AG10803 (cell line): ENCODE measurements at regions not wholly inside any gene's neighbourhood (a gene's known extent, or its start where the extent isn't known, plus 50 kb on each side); places are given as distances from the start of the nearest gene placed in this dataset.

Source experiments
- DNase-seq: peaks from one replicate; pipeline ENCODE4 v3.0.0; 2010; ENCODE audit warnings: low read depth
- H3K4me3 ChIP-seq: 2 replicates; pipeline ENCODE4 v1.5.1; 2011; ENCODE audit warnings: mild to moderate bottlenecking, low read length, control low read depth
- CTCF ChIP-seq: conservative IDR thresholded peaks from 2 replicates; pipeline ENCODE4 v1.5.1; 2011; ENCODE audit warnings: mild to moderate bottlenecking, low read length, control low read depth, inconsistent platforms

GRCh38 chr4:129346036-129346435, 250.1 kb downstream of the C4orf33 start:
- TF ChIP-seq CTCF, result no peak
- DNase-seq, result no peak
- H3K4me3 ChIP-seq, result no peak overlapping the region

- no peak overlapping the region for H3K4me3 ChIP-seq
- no peak for DNase-seq
- no peak for TF ChIP-seq CTCF
These were observed 250.8 kb downstream of the C4orf33 start for GRCh38 chr4:129346734-129347133.

DNA sequence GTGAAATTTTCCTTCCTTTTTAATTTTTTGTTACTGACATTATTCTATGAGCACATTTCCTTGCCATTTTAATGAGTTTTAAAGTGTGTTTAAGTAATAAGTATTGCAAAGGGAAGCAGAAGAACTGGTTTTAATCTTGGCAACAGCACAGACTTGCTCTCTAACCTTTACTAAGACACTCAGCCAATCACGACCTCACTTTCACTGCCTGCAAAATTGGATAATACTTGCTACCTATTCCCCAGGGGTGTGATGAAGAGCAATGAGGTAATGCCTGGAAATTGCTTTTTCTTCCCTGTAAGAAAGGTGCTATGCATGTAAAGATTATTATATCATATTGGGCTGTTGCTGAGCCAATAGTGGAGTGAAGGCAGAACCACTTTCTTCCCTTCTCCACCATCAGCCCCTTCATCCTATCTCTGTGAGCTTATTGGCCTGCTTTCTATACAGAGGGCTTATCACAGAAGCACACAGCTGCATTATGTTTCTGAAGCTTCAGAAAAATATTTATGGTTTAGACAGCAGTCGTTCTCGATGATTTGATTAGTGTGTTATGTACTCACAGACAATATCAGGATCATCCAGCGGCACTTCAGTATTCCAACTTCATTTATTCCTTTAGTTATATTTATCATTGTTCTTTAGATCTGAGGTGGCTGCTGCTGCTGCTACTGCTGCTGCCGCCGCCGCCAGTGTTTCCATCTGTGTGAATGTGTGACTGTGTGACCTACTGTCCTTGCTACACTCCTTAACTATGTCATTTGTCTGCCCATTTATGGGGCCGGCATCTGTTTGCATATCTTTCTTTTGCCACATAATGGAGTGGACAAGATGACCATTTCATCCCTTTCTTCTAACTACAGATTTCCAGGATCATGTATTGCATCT, 255.1 kb downstream of the C4orf33 start:
- no peak for TF ChIP-seq CTCF
- DNase-seq, result no peak
- H3K4me3 ChIP-seq, result no peak overlapping the region

DNA sequence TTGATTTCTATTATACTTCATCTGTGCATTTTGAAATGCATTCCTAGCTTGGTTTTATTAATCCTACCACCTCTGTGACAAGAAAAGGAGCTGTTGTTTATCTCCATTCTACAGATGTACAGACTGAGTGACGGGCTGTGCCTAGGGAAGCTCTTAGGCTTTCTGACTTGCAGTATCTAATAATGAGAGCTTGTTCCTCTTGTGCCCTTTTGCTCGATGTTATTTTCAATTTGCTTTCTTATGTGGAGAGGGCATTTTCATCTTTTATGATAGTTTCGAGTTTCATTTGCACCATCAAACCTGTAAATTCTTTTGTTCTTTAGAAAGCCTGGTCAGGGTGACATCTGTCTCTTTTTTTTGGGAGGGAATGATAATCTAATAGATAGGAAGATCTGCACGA, 256.5 kb downstream of the C4orf33 start:
- DNase-seq, result no peak
- H3K4me3 ChIP-seq, result no peak overlapping the region
- no peak for TF ChIP-seq CTCF

DNA sequence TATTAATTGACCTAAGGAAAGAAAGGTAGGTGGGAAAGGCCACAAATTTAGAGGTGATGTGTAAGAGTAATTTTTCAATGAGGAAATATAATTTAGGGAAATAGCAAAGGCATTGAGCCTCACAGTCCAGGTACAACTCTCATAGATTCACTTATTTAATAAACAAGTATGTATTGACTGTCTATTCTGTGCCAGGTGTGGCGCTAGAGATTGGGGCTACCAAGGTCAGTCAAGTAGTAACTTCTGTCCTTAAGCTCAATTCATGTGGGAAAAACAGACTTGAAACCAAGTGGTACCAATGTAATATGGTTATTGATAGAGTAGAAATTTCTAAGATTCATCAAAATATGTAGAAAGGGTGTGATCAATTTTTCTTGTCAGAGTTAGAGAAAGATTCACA, 257.5 kb downstream of the C4orf33 start:
- no peak for DNase-seq
- H3K4me3 ChIP-seq, result no peak overlapping the region
- TF ChIP-seq CTCF, result no peak

- no peak for TF ChIP-seq CTCF
- no peak for DNase-seq
These were observed 259.1 kb downstream of the C4orf33 start for GRCh38 chr4:129355031-129355430.

DNA sequence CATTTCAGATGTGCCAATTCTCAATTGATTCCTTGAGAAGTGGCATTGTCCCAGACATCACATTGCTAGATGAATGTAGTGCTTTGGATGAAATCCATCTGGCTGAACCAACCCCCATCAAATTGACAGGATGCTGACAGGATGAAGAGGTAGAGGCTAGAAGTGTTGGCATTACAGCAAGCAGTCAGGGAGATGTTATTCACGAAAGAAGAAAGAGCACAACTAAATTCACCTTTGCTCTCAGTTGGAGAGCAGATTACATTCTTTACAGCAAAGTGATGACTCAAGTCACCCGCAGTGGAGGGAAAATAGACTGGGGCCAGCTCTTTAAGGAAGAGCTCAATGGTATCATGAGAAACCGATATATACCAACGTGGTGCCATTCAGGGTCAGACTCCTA, 259.6 kb downstream of the C4orf33 start:
- H3K4me3 ChIP-seq, result no peak overlapping the region
- no peak for DNase-seq
- no peak for TF ChIP-seq CTCF

More at GRCh38 chr4:129355031-129355430, 259.1 kb downstream of the C4orf33 start:
- H3K4me3 ChIP-seq, result no peak overlapping the region
